Sigmoid colon (tissue), 6 donors: ENCODE measurements at regions not wholly inside any gene's neighbourhood (a gene's known extent, or its start where the extent isn't known, plus 50 kb on each side); places are given as distances from the start of the nearest gene placed in this dataset.

Experiments
- DNase-seq: peaks from one replicate; pipeline ENCODE4 v3.0.0-alpha.2; 2019
- H3K27ac ChIP-seq, 4 donors: fragments of 200-600 bp; sonication (generic); one replicate each; pipeline ENCODE4 v1.5.1; 2016 to 2019; ENCODE audit warnings: mild to moderate bottlenecking in 1 of 4
- H3K27me3 ChIP-seq, 3 donors: fragments of 200-600 bp; sonication (generic); one replicate each; pipeline ENCODE4 v1.5.1; 2019; ENCODE audit warnings: mild to moderate bottlenecking in 1 of 3
- H3K36me3 ChIP-seq, 4 donors: fragments of 200-600 bp; sonication (generic); one replicate each; pipeline ENCODE4 v1.5.1; 2016 to 2019
- H3K4me1 ChIP-seq, 4 donors: fragments of 200-600 bp; sonication (generic); one replicate each; pipeline ENCODE4 v1.5.1; 2017 to 2019
- H3K4me3 ChIP-seq, 4 donors: fragments of 200-600 bp; sonication (generic); one replicate each; pipeline ENCODE4 v1.5.1; 2017 to 2019; ENCODE audit warnings: mild to moderate bottlenecking in 2 of 4, moderate library complexity in 1 of 4
- H3K9me3 ChIP-seq, 4 donors: fragments of 200-600 bp in 3 of 4; sonication (generic) in 3 of 4; one replicate each; pipeline versions ENCODE4 v1.5.1 to v1.6.1; 2013 to 2019
- CTCF ChIP-seq, 4 experiments: fragments of 450-650 bp in 3 of 4; fragments of 200-600 bp in 1 of 4; IDR thresholded peaks; one replicate each; pipeline ENCODE4 v1.5.1; 2016 to 2019; ENCODE audit warnings: antibody characterized with exemption in 4 of 4, mild to moderate bottlenecking in 3 of 4, moderate library complexity in 2 of 4
- EP300 ChIP-seq, 4 donors: sonication (generic); formaldehyde crosslinking; IDR thresholded peaks; one replicate each; pipeline ENCODE4 v1.6.1; 2017; ENCODE audit warnings: antibody characterized with exemption in 4 of 4
- POLR2A ChIP-seq, 2 donors: fragments of 450-650 bp; IDR thresholded peaks; one replicate each; pipeline ENCODE4 v1.6.1; 2016; ENCODE audit warnings: antibody characterized with exemption in 2 of 2, mild to moderate bottlenecking in 2 of 2, moderate library complexity in 2 of 2
- POLR2AphosphoS5 ChIP-seq, 4 donors: sonication (generic); formaldehyde crosslinking; IDR thresholded peaks; one replicate each; pipeline ENCODE4 v1.6.1; 2017; ENCODE audit warnings: antibody characterized with exemption in 4 of 4
- WGBS, 2 donors: extraction: QIAGEN DNeasy Blood & Tissue Kit; methylation state at CpG; one replicate each; pipeline ENCODE4 v1.1.7; 2013; 5-methylcytosine and 5-hydroxymethylcytosine counted together
- intact Hi-C: fragments of 100-400 bp; cut with DNase I; formaldehyde crosslinking; loops from one replicate; pipeline ENCODE4 v1.15.1; 2023
- donor health status: healthy with polysubstance abuse.
- donor health status: healthy.

DNA sequence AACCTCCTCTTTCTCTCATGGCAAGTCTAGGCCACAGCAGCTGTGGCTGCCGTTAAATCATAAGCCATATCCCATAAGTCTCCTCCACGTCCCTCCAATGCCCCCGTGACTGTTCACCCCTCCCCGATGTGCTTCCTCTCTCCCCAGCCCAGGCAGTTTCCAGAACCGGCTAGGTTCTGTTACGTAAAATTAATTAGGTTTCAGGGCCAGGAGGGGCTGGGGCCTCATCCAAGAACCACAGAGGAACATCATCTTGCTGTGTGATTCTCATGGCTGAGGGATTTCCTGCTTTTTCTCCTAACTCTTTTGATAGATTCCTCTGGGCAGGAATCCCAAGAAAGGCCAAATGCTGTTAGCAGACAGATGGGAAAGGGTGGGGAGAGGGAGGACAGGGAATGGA, 141.8 kb upstream of the AJAP1 start:
- Histone ChIP-seq H3K4me3 (no peak overlapping the region), H3K4me1 (no peaks in the 10 kb centered on the region), H3K27ac (peak overlapping the region in 1 of 4 donors; percentile 4), H3K36me3 (no peaks in the 10 kb centered on the region), H3K9me3 (no peaks in the 10 kb centered on the region), H3K27me3 (no peaks in the 10 kb centered on the region)
- 56 to 61% methylated on average over 6 of the region's 6 CpGs for WGBS, 2 donors
- TF ChIP-seq EP300 (IDR thresholded peaks at IDR 0.05) (no peak), POLR2A (IDR thresholded peaks at IDR 0.05) (no peak), POLR2AphosphoS5 (IDR thresholded peaks at IDR 0.05) (peak in 2 of 4 donors; percentile 5 to 9), CTCF (IDR thresholded peaks at IDR 0.05) (no peak)
- DNase-seq: peak; percentile 81
- intact Hi-C loops: no loop called here

DNA sequence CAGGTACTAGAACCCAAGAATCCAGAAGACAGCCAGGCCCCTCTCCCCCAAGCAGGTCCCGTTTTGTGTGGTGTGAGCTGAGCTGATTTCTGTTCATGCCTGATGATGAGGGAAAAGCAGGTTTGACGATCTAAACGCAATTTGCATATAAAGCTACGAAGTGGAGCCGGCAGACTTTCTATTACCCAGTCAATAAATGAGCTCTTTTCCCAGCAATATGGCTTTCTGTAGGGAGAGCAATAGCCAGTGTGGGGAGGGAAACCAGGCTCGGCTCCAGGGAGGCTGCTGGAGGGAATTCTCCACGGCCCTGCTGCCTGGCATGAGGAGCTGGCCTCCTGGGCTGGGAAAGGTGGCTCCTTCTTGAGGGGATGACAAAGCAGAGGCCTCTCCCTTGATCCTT, 140.7 kb upstream of the AJAP1 start:
- Histone ChIP-seq H3K36me3 (no peaks in the 10 kb centered on the region), H3K27me3 (no peaks in the 10 kb centered on the region), H3K27ac (no peak overlapping the region), H3K4me1 (no peaks in the 10 kb centered on the region), H3K4me3 (no peak overlapping the region), H3K9me3 (no peaks in the 10 kb centered on the region)
- WGBS, 2 donors: 53 to 63% methylated on average over 7 of the region's 7 CpGs
- intact Hi-C loops: no loop called here
- TF ChIP-seq CTCF (IDR thresholded peaks at IDR 0.05) (no peak), POLR2A (IDR thresholded peaks at IDR 0.05) (no peak), EP300 (IDR thresholded peaks at IDR 0.05) (no peak), POLR2AphosphoS5 (IDR thresholded peaks at IDR 0.05) (no peak)
- no peak for DNase-seq

DNA sequence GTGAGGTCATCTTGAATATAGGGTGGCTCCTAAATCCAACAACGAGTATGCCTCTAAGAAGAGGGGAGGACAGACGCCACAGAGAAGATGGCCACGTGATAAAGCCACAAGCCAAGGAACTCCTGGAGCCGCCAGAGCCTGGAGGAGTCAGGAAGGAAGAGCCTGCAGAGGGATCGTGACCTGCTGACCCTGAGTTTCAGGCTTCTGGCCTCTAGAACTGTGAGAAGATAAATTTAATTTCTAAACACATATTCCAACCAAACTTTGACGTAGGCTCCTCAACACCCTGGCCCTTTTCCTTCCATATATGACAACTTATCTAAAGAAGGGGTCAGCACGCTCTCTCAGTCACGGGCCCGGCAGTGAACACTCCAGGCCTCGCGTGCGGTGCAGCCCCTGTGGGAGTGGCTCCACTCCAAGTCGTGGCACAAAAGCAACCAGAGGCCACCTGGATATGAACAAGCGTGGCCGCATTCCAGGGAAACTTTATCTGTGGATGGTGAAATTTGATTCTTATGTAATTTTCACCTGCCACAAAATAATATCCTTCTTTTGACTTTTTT, 138.6 kb upstream of the AJAP1 start:
- DNase-seq: no peak
- Histone ChIP-seq H3K27me3 (no peaks in the 10 kb centered on the region), H3K36me3 (no peaks in the 10 kb centered on the region), H3K9me3 (no peaks in the 10 kb centered on the region), H3K4me1 (no peaks in the 10 kb centered on the region), H3K27ac (no peak overlapping the region), H3K4me3 (no peak overlapping the region)
- WGBS, 2 donors: 71 to 73% methylated on average over 15 of the region's 15 CpGs
- TF ChIP-seq POLR2A (IDR thresholded peaks at IDR 0.05) (no peak), EP300 (IDR thresholded peaks at IDR 0.05) (no peak), CTCF (IDR thresholded peaks at IDR 0.05) (no peak), POLR2AphosphoS5 (IDR thresholded peaks at IDR 0.05) (no peak)
- intact Hi-C loops: no loop called here

GRCh38 chr1:4516596-4516995, 137.8 kb upstream of the AJAP1 start:
- no peak for TF ChIP-seq POLR2A (IDR thresholded peaks at IDR 0.05)
- no peak for TF ChIP-seq POLR2AphosphoS5 (IDR thresholded peaks at IDR 0.05)
- no peak for TF ChIP-seq EP300 (IDR thresholded peaks at IDR 0.05)
- no peak for TF ChIP-seq CTCF (IDR thresholded peaks at IDR 0.05)
- Histone ChIP-seq H3K4me1 (no peaks in the 10 kb centered on the region), H3K36me3 (no peaks in the 10 kb centered on the region), H3K27me3 (no peaks in the 10 kb centered on the region), H3K9me3 (no peaks in the 10 kb centered on the region), H3K4me3 (no peak overlapping the region), H3K27ac (no peak overlapping the region)
- WGBS, 2 donors: 75 to 81% methylated on average over 7 of the region's 7 CpGs
- no peak for DNase-seq
- intact Hi-C loops: no loop called here
